ENCODE measurements at regions not wholly inside any gene's neighbourhood (a gene's known extent, or its start where the extent isn't known, plus 50 kb on each side); places are given as distances from the start of the nearest gene placed in this dataset.

DNA sequence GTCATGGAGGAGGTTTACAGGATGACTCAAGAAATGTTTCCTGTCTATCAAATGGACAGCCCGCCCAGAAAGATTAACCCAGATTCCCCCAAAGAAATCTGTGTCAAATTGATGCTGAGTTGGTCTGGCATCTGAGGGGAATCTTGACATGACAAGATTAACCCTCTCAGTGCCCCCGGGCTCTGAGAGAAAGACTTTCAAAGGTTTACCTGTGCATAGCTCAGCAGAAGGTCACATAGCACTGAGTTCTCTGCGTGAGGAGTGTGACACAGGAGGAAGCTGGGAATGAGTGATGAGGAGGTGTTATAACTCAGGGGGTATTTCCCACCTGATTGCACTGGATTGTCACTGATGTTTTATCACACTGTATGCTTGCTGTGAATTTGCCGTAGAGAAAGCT lies 601.2 kb downstream of the DHX35 start:
- DNase-seq (ENCODE audit: low spot score) = no peak

DNA sequence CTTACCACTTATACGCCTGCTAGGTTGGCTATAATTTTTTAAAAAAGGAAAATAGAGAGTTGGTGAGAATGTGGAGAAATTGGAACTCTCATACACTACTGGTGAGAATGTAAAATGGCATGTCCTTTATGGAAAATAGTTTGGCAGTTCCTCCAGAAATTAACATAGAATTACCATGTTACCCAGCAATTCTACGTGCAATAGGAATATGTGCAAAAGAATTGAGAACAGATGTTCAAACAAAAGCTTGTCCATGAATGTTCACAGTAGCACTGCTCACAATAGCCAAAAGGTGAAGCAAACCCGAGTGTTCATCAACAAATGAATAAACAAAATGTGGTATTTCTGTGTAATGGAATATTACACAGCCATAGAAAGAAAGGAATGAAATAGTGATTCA lies 592.2 kb downstream of the DHX35 start:
- DNase-seq (ENCODE audit: low spot score) = no peak

DNA sequence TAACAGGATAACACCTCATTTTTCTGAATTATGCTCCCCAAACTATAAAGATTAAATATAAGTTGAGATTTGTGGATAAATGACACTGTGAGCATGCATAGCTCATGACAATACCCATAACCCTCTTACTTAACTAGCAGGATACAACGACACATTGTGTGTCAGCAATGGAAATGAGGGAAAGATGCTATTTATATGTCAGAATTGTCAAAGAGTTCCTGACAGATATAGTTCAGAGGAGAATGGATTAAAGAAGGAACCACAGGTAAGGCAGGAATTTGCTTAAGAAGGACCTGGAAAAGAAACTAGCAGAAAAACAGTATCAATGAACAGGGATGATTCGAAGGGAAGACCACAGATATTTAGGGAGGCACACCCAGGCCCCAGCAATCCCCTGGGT lies 591.0 kb downstream of the DHX35 start:
- DNase-seq (ENCODE audit: low spot score) = no peak

DNA sequence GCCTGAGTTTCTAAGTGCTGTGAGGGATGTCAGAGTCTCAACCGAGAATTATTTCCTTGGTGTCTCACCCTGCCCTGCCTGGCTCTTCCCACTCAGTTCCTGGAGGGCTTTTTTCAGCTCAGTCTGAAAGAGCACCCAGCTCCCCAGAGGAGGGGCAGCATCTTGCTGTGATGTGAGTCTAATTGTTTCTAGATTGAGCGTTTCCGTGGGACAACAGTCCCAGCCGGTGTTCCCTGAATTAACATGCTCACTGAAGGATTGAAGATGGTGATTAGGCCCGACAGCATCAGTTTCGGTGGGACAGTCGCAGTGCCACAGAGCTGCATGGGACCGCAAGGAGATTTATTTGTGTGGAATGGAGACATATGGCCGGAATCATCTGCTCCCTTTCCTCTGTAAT lies 587.6 kb downstream of the DHX35 start:
- DNase-seq (ENCODE audit: low spot score) = no peak

DNA sequence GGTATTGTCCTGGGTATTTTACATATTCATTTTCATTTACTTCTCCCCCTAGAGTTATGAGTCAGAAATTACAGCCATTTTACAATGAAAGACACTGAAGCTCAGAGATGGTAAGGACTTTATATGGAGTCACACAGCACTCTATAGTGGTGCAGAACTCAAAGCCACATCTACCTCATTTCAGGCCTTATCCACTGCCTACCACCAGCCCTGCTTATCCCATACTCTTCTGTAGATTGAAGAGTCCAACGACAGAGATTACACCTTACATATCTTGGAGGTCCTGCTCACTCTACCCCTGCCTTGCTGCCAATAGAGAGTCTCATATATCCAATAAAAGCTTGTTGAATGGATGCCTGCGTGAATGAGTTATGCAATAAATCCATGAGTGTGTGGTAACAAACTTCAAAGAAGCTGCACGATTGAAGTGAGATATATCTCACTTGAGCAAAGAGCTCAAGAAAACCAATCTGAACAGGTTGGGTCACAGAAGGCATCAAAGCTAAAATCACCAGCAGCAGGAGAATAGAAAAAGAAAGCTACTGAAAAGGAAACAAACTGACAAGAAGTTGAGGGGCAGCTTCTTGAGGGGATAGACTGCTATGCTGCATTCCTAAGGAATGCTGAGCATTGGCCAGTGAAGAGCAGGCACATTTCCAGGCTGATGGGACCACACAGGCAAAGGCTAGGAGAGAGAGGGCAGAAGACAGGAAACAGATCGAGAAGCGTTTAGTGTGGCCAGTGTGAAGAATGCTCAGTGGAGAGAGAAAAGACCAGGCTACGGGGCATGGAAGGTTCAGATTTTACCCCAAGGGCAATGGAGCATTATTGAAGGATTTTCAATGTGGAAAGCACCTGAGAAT lies 585.6 kb downstream of the DHX35 start:
- no peak for DNase-seq (ENCODE audit: low spot score)

DNA sequence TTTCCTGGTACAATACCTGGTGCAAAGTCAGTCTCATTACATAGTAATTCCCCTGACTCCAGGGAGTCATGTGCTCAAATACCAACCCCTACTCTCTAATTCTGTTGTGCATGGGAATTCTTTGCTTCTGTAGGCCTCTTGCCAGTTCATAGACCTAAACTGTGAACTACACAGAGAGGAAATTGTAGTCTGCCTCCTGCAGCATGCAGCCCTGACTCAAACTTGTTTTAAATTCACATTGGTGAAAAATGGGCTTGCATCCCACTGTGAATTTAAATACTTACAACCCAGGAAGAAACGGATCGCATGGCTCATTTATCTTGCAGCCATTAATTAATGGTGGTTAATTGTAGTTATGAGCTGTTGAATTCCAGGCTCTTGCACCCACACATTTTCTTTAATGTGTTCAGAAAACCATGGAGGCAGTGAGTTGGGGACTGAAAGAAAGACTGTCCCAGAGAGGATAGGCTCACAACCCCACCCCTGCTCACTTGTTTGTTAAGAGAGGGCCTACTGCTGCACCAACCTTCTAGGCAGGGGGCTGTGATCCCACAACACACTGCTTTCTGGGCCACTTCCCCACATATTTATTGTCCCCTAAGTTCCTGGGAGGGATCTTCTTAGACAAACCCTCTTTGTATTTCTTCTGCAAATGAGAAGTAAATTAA lies 579.1 kb downstream of the DHX35 start:
- no peak for DNase-seq (ENCODE audit: low spot score)

DNA sequence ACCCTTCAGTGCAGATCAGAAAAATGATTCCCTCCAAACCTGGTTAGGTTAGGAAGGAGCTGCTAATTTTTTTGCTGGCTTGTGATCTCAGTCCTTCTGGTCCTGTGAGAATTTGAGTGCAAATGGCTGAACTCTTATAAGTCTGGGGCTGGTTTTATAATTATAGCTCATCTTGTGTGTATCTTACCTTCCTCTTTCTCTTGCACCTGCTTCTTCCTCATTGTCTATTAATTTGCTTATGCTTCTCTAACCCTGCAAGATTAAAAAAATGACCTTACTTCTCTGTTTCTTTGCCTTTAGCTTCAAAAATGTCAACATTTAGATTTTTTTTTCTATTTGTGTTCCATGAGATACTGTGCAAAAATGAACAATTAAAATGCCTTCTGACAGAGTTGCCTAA lies 576.2 kb downstream of the DHX35 start:
- DNase-seq (ENCODE audit: low spot score) = no peak

DNA sequence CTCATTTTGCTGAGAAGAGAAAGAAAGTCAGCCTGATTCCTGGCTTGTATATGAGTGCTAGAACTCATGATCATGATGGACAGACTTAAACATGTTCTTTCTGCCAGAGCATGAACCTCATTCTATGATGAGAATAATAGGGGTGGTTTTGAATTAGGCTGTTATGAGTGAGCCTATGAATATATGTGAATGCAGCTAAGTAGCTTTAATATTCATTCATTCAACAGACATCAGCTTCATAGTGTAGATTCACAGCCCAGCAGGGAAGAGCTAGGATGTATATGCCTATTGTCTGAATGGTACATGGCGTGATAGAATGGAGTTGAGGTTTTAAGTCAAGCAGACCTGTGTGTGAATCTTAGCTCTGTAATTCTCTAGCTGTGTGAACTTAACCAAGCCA lies 573.2 kb downstream of the DHX35 start:
- DNase-seq (ENCODE audit: low spot score) = no peak

DNA sequence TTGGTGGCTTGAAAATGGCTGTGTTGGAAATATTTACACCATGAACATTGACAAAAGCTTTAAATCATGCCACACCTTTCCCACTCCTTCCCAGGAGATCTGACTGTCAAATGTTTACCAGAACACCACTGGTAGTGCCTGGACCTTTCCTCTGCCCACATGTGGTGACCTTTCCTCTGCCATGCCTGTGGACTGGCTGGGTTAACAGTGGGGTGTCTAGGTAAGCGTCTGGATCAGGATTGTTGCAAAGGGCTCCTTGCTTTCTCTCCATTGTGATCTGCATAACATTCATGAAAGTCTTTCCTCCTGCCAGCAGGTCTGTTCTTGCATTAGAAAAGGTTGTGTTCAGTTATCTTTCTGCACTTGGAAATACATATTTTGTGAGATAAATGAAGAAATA lies 572.7 kb downstream of the DHX35 start:
- no peak for DNase-seq (ENCODE audit: low spot score)

DNA sequence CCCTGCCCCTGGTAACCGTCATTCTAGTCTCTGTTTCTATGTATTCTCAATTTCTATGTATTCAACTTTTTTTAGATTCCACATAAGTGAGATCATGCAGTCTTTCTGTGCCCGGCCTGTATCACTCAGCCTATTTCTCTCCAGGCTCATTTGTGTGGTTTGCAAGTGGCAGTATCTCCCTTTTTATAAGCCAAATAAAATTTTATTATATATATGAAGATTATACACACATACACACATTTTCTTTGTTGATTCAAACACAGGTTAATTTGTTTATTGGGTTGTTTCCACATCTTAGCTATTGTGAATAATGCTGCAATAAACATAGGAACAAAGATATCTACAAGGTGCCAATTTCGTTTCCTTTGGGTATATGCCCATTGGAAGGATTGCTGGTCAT lies 571.7 kb downstream of the DHX35 start:
- DNase-seq (ENCODE audit: low spot score) = no peak

DNA sequence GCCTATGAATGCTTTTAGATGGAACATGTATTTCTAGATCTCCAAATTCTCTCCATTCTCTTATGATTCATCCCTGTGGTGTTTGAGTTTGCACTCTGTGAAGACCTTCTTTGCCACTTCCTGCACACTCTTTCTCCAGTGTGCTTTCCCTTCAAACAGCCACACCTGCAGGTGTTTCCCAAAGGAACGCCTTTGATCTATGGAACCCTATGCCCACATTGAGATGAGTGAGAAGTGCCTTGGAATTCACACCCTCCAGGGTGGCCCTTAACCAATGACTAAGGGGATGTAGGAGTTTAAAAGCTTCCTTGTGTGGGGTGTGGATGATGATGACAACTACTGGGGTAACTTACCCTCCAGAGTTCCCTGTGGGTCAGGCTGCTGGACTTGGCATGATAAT lies 570.1 kb downstream of the DHX35 start:
- DNase-seq (ENCODE audit: low spot score) = no peak

DNA sequence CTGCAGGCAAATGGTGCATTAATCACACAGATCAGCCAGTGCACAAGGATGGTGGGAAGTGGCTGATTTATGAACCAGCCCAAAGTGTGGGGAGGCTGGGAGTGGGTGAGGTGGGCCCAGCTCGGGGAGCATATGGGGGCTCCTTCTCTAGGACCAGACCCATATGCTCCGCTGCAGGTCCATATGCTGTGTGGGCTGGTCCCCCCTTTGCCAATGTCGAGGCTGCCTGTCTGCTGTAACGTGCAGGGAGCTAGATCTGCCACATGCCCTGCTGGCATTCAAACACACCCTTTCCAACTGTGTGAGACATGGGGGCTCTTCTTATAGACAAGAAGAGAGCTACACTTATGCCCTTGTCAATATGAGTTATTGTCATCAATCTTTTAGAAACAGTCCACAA lies 566.3 kb downstream of the DHX35 start:
- DNase-seq (ENCODE audit: low spot score) = no peak

DNA sequence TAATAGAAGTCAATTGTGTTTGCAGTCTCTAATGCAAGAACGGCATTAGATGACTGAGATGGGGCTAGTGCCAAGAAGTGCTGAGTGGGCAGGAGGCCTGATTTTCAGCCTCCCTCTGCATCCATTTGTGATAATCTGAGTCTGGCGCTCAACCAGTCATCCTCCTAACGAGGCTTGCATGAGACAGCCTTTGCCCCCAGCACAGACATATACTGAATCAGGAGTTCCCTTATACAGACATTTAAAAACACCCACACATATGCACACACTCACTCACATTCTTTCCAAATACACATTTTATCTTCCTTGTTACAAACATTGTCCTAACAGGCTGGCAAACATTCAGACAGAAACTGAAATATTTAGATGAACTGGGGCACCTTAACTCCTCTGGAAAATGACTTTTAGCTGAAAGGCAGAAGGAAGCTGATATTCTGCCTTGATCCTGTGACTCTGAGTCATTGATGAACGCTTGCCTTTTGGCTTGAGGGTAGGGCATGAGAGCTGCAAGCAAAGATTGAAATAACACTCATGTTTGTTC lies 562.3 kb downstream of the DHX35 start:
- no peak for DNase-seq (ENCODE audit: low spot score)

DNA sequence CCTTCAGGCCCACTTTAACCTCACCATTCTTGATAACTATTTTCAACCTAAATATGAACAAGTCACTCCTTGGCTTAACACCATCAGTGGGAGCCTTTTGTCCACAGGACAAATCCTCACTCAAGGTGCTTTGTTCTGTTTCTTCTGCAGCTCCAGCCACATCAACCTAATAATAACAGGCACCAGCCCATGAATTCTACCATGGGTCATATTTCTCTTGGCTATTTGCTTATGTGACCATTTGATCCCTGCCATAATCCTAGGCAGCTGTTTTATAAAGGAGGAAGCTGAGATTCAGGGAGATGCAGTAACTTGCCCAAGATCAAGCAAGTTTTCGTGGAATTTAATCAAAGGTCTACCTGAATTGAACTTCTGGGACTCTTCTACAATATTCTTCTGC lies 561.3 kb downstream of the DHX35 start:
- DNase-seq (ENCODE audit: low spot score) = no peak

DNA sequence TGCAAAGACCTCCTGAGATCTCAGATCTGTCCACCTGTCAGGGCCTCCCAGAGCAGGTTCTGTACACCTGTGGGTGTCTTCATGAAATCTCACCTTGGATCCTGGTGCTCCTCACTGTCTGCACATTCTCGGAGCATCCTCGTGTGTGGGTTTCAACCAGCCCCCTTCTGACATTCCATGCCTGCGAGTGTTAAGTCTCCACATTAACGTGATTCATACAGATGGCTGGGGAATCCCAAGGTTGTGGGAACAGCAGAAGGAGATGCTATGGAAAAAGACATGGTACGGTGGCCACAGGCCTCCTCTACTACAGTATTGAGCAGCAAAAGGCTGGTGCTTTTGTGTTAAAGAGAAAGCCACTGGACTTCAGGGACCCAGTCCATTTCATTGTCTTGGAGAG lies 556.5 kb downstream of the DHX35 start:
- no peak for DNase-seq (ENCODE audit: low spot score)

DNA sequence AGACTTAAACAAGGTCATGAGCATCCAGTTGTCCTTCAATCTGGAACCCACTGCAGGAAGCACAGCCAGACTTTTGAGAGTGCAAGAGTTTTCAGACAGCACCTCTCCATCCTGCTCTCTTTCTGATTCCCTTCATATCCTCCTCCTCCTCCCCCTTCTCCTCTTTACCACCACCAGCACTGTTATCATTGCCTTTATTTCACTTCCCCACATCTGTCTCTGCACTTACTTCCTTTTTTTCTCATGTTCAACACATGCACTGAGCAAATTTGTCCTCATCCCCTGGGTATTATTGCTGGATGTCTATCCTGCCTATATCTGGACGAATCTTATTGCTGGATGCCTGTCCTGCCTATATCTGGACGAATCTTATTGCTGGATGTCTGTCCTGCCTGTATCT lies 554.8 kb downstream of the DHX35 start:
- no peak for DNase-seq (ENCODE audit: low spot score)

DNA sequence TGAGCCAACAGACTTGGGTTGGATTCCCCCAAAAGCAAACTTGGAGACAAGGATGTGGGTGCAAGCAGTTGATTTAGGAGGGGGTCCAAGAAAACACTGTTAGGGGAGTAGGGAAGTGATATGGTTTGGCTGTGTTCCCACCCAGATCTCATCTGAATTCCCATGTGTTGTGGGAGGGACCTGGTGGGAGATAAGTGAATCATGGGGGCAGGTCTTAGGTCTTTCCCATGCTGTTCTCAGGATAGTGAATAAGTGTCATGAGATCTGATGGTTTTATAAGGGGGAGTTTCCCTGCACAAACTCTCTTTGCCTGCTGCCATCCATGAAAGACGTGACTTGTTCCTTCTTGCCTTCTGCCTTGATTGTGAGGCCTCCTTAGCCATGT lies 542.6 kb downstream of the DHX35 start:
- no peak for DNase-seq (ENCODE audit: low spot score)

DNA sequence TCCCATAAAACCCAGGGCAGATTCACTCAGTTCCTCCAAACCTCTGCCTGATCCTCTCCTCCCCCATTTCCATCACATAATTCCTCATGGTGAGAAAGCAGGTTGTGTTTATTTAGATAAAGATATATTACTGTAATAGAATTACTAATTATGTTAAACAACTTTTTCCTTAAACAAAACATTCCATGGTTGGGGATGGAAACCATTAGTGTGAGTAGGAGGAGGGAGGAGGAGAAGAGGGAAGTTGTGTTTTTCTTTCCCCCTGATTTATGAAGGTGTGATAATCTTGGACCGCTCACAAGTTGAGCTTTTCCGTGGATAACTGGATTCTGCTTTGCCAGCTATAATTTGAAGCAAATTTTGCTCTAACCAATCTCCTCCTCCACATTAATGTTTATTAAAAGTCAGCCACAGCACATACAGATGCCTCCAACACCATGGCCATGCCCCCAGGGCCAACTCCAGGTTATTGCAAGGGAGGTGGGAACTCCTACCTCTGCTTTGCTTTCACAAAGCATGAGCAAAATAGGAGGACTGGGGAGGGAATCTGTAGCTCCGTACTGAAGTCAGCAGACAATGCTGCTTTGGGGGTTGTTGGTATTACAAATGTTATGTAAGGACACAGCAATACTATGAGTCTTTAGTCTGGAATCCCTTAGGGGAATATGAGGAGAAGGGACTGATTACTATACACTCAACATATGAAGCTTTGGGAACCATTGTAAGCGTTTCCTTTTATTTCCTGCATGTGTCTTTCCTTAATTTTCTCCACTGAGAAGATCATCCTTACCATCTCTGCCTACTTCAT lies 542.0 kb downstream of the DHX35 start:
- no peak for DNase-seq (ENCODE audit: low spot score)

DNA sequence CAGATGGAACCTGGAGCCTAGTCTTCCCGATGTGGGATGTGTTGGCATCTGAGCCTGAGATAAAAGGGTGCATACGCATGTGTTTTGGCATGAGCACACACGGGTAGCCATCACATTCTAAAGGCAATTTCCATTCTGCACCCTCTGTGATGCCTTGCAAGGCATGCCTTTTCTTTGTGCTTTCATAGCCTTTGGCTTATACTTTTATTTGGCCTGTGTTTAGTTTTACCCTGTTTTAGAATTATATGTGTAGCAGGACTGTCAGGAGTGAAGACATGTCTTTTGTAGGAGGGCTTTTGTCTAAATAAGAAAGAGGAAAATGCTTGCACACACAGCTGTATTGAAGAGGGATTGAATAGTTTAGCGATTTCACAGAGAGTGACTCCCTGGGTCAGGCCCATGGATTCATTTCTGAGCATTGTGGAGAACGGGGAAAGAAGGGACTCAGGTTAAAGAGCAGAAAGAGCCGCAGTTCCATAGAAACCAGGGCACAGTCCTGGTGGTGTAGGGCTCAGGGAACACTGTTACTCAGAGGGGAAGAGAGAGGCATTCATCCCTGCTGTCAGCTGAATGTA lies 530.2 kb downstream of the DHX35 start:
- no peak for DNase-seq (ENCODE audit: low spot score)

DNA sequence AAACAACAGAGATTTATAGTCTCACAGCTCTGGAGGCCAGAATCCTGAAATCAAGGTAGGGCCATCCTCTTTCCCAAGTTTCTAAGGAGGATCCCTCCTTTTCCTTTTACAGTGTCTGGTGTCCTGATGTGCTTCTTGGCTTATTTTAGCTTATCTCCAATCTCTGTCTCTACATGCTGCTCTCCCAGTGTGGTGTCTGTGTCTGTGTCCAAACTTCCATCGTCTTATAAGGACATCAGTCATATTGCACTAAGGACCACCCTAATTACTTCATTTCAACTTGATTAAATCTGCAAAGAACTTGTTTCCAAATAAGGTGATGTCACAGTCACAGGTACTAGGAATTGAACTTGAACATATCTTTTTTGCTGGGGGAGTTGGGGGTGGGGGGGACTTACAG lies 529.6 kb downstream of the DHX35 start:
- no peak for DNase-seq (ENCODE audit: low spot score)

DNA sequence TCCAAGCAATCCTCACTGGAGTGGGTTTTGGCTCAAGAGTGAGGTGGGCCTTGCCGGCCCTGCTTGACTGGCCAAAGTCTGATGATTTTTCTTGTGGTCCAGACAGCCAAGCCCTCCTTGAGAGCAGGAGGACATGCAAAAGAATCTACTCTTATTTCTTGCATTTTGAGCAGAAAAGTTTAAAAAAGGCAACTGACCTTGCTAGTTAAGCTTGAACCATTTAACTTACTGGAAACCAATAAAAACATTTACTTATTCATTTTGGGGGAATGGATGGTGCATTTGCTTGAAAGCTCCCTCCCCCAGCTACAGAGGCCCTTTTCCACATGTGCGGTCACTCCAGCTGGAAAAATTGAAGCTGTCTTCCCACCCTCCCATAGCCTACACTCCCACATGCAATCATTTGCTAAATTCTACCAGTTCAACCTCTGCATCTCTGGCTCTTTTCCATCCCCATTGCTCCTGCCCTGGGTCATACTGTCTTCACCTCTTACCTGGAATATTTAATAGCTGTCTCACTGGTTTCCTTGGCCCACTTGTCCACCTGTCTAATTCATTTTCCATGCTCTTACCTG lies 527.9 kb downstream of the DHX35 start:
- no peak for DNase-seq (ENCODE audit: low spot score)
